ENCODE measurements at regions not wholly inside any gene's neighbourhood (a gene's known extent, or its start where the extent isn't known, plus 50 kb on each side); places are given as distances from the start of the nearest gene placed in this dataset.

DNA sequence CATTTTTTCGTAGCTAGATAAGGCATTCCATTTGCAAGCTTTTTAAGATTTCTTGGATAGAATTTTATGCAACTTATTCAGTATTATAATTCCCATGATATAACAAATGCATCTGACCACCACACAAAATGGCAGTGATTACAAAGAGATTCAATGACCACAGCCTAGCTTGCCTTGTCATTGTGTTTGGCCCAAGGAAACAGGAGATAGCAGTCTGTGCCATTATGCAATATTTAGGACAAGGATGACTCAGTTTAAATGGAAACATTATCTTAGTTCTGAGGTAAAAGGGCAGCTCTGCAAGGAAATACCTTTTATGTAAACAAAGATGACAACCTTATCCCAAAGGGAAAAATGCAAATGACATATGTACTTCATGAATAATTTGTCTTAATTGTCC is 89.8 kb downstream of the NUDT12 start:
- H3K36me3 ChIP-seq (ENCODE audit: insufficient read depth, low read length), result no peaks in the 10 kb centered on the region
- H3K9me3 ChIP-seq (ENCODE audit: control insufficient read depth, insufficient read depth, low read length), result no peaks in the 10 kb centered on the region

DNA sequence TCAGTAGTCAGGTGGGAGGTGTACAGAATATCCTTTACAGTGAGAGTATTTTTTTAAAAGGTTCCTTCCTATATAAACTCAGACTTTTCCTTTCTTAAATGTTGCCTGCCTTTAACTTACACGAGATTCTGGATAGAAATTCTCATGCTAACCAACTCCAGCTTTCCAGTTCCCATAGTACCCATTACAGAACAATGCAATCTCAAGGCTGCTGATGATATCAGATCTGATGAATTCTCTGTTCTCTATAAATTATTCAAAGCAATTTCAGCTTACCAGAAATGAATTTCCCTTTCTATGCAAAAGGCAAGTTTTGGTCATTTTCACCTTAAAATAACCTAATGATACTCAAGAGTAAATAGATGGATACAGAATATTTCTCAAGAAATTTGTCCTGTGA is 90.3 kb downstream of the NUDT12 start:
- Histone ChIP-seq H3K4me1 (ENCODE audit: insufficient read depth, low read length) (peaks cover 8% of the 10 kb centered on the region), H3K9ac (ENCODE audit: low read depth, low read length) (no peak overlapping the region), H3K9me3 (ENCODE audit: control insufficient read depth, insufficient read depth, low read length) (no peaks in the 10 kb centered on the region), H3K36me3 (ENCODE audit: insufficient read depth, low read length) (no peaks in the 10 kb centered on the region)

More for the DNA sequence above, 89.8 kb downstream of the NUDT12 start:
- Histone ChIP-seq H3K9ac (ENCODE audit: low read depth, low read length) (no peak overlapping the region), H3K4me1 (ENCODE audit: insufficient read depth, low read length) (peaks cover 11% of the 10 kb centered on the region)

DNA sequence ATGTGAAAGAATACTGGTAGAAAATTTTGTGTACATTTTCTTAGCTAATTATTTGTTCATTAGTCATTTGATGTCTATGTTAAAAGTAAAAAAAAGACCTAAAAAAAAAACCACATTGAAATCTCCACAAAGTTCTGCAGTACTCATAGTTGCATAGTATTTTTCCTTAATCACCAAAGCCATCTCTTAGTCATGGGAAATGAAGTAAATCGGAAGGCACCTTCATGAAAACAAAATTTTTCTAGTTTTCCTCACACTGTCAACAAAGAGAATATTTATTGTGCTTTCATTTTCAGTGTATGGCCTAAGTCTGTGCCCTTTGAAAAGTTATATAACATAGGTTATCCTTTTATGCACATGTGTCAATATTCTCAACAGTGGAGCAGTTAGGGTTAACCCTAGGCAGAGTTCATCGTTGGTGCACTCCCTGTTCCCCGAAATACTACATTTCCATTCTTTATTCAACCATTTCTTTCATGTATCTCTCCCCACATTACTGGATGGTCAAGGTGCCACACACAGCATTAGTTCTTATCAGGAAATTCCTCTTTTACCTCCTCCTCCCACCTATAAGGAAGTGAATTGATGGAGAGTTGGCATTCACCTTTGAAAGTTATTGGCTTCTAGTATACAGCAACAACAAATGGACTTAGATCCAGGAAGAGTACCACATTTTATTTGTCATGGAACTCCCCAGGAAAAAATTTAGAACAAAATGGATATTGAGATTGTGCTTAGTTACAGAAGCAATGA is 93.1 kb downstream of the NUDT12 start:
- H3K4me1 ChIP-seq (ENCODE audit: insufficient read depth, low read length), result no peaks in the 10 kb centered on the region
- no peak overlapping the region for H3K9ac ChIP-seq (ENCODE audit: low read depth, low read length)
- no peaks in the 10 kb centered on the region for H3K9me3 ChIP-seq (ENCODE audit: control insufficient read depth, insufficient read depth, low read length)
- no peaks in the 10 kb centered on the region for H3K36me3 ChIP-seq (ENCODE audit: insufficient read depth, low read length)

DNA sequence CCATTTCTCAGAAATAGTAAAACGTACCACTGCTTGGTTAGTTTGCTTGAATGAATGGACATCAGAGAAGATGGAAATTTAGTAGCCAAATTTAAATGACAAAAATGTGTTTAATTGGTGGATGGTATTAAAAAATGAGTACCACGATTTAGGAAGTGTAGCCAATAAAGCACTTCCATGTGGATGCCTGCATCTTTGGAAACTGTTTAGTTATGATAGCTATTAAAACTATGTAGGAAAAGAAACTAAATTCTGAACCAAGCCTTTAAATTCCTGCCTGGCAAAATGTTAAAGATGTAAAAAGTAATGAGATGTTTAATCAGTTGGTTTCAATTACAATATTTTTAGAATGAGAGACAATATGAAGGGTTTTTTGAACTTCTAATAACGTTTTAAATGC is 94.8 kb downstream of the NUDT12 start:
- Histone ChIP-seq H3K9ac (ENCODE audit: low read depth, low read length) (no peak overlapping the region), H3K4me1 (ENCODE audit: insufficient read depth, low read length) (no peaks in the 10 kb centered on the region), H3K36me3 (ENCODE audit: insufficient read depth, low read length) (no peaks in the 10 kb centered on the region), H3K9me3 (ENCODE audit: control insufficient read depth, insufficient read depth, low read length) (no peaks in the 10 kb centered on the region)

DNA sequence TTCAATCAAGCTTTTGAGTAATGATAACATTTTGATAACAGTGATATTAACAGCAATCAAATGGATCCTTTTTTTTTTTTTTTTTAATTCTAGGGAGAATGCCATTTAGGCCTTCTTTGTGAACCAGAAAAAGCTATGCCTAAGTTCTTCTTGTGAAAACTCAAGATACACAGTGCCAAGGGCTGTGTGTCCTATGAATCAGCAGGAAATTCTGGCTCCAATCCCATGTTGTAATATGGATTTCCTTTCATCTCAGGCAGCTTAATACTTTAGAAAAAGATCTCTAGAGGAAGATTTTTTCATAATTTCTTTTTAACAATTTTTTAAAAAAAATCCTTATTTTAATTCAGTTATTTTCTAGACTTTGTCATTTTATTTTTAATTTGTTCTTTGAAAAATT is 96.1 kb downstream of the NUDT12 start:
- H3K9me3 ChIP-seq (ENCODE audit: control insufficient read depth, insufficient read depth, low read length), result no peaks in the 10 kb centered on the region
- no peaks in the 10 kb centered on the region for H3K36me3 ChIP-seq (ENCODE audit: insufficient read depth, low read length)
- no peak overlapping the region for H3K9ac ChIP-seq (ENCODE audit: low read depth, low read length)
- no peaks in the 10 kb centered on the region for H3K4me1 ChIP-seq (ENCODE audit: insufficient read depth, low read length)

DNA sequence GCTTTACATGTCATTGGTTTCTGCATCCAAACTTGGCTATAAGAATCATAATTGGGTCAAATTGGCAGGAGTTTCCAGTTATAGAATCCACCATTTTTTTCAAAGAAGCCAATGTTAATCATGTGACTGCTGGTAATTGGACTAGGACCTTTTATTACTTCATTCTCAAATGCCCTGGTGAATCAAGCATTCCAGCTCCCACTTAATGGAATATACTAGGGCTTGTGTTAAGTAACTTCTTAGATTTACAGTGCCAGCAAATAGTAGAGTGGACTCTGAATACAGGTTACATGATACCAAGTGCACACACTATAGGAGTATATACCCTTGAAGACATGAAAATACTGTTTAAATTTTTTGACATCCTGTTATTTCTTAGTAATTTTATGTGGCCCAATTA is 96.7 kb downstream of the NUDT12 start:
- Histone ChIP-seq H3K4me1 (ENCODE audit: insufficient read depth, low read length) (no peaks in the 10 kb centered on the region), H3K36me3 (ENCODE audit: insufficient read depth, low read length) (no peaks in the 10 kb centered on the region), H3K9ac (ENCODE audit: low read depth, low read length) (no peak overlapping the region), H3K9me3 (ENCODE audit: control insufficient read depth, insufficient read depth, low read length) (no peaks in the 10 kb centered on the region)

DNA sequence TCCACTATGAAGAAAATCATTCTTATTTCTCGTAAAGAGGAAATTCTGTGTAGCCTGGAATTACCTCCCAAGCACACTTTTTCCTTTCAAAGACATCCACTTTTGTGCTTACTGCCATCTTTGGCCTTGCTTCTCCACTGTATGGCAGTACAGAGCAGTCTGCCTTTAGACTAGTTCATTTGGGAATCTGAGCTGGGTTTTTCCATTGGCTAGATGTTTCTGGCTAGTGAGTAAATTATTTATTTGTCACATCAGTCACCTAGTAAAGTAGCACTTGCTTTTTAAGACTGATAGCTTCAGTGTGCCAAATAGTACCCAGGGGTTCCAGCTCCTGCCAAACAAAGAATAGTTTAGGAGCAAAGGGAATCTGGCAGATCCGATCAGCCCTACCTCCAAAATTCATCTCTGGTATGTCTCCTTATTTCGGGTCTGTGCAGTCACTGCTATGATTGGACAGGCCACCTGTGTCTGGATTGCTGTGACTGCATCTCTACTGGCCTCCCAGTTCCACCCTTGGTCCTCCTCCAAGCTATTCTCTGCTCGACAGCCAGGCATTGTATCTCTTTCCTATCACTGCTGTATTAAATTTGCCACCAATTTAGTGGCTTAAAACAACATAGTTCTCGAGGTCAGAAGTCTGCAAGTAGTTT is 97.6 kb downstream of the NUDT12 start:
- H3K9ac ChIP-seq (ENCODE audit: low read depth, low read length), result no peak overlapping the region
- H3K4me1 ChIP-seq (ENCODE audit: insufficient read depth, low read length), result no peaks in the 10 kb centered on the region
- H3K9me3 ChIP-seq (ENCODE audit: control insufficient read depth, insufficient read depth, low read length), result no peaks in the 10 kb centered on the region
- no peaks in the 10 kb centered on the region for H3K36me3 ChIP-seq (ENCODE audit: insufficient read depth, low read length)

DNA sequence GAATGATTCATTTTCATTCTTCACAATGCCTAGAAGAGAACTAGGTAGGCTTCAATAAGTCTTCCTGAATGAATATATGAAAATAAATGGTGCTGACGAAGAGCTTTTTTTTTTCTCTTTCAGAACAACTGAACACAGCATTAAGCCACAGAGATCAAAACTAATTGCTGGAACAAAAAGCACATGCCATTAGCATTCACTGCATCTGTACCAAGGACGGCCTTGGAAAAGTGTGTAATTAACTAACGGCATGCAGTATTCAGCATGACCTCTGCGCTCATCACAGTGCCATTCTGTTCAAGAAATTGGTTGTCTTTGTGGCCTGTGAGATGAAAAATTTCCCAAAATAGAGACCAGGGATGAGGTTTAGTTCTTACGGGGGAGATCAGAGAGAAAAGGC is 99.3 kb downstream of the NUDT12 start:
- no peaks in the 10 kb centered on the region for H3K9me3 ChIP-seq (ENCODE audit: control insufficient read depth, insufficient read depth, low read length)
- no peaks in the 10 kb centered on the region for H3K36me3 ChIP-seq (ENCODE audit: insufficient read depth, low read length)
- no peak overlapping the region for H3K9ac ChIP-seq (ENCODE audit: low read depth, low read length)
- H3K4me1 ChIP-seq (ENCODE audit: insufficient read depth, low read length), result no peaks in the 10 kb centered on the region

DNA sequence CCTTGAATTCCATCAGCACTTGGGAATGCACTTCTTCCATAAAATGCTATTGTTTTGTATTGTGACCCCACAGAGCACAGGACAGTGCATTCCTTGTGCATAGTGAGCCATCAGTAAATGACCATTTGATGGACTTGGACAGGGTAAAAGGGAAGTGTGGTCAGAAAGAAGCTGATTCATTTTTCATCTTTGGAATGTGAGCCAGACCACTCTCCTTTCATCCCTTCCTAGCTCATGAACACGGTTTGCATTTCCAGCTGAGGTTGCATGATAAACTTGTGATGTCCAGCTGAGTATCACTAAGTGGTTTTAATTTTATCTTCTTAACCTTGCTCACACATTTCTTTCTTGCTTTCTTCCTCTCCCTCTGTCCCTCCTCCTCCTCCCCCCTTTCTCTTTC is 101.3 kb downstream of the NUDT12 start:
- Histone ChIP-seq H3K9me3 (ENCODE audit: control insufficient read depth, insufficient read depth, low read length) (no peaks in the 10 kb centered on the region), H3K36me3 (ENCODE audit: insufficient read depth, low read length) (no peaks in the 10 kb centered on the region), H3K9ac (ENCODE audit: low read depth, low read length) (no peak overlapping the region), H3K4me1 (ENCODE audit: insufficient read depth, low read length) (no peaks in the 10 kb centered on the region)

DNA sequence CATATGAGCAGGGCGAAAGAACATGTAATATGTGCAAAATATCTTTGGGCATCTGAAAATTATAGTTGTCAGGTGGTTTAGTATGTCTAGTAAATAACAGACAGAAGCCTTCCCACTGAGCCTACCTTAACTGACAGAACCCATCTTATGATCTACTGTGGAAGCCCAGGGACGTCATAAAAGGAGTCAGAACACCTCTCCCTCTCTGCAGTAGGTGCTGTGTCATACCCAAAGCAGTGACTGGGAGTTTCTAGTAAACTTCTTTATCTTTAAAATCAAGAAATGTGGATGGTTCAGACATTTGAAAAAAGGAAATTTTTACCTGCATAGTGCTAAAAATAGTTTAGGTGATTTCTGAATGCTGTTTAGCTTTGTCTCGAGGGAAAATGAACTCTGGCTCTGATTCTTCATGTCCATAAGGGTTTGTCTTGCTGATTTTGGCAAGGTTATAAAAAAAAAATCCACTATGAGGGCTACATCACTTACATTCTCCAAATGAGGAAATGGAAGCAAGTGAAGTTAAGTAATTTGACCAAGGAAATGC is 104.0 kb downstream of the NUDT12 start:
- Histone ChIP-seq H3K9me3 (ENCODE audit: control insufficient read depth, insufficient read depth, low read length) (no peaks in the 10 kb centered on the region), H3K36me3 (ENCODE audit: insufficient read depth, low read length) (no peaks in the 10 kb centered on the region), H3K4me1 (ENCODE audit: insufficient read depth, low read length) (no peaks in the 10 kb centered on the region), H3K9ac (ENCODE audit: low read depth, low read length) (no peak overlapping the region)

DNA sequence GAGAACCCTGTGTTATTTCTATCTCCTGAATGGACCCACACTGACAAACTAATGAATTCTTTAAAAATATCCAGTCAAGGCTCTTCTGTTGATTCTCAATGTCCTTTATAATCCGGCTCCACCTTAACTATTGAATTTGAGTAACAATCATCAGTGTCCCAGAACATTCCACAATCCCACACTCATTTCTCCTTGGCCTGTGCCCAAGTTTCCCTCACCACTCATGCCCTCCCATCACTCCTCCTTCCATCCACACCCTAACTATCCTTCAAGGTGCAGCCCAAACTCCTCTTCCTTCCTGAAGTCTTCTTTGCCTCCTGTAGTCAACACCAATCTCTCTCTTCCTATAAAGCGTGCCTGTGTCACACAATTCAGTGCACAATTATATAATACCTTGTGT is 106.1 kb downstream of the NUDT12 start:
- no peak overlapping the region for H3K9ac ChIP-seq (ENCODE audit: low read depth, low read length)
- H3K4me1 ChIP-seq (ENCODE audit: insufficient read depth, low read length), result no peaks in the 10 kb centered on the region
- no peaks in the 10 kb centered on the region for H3K36me3 ChIP-seq (ENCODE audit: insufficient read depth, low read length)
- H3K9me3 ChIP-seq (ENCODE audit: control insufficient read depth, insufficient read depth, low read length), result no peaks in the 10 kb centered on the region

DNA sequence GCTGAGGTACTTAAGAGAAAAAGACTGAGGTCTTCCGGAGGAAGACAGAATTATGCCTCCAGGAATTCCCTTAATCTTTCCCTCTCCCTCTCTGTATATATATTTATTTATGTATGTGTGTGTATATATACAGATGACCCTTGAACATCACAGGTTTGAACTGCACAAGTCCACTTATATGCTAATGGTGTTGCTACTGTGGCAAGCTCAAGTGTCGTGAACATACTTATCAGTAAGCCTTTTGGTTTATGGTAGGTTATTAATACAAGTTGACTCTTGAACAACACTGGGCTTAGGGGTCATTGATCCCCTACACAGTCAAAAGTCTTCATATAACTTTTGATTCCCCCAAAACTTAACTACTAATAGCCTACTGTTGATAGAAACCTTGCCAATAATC is 106.8 kb downstream of the NUDT12 start:
- Histone ChIP-seq H3K4me1 (ENCODE audit: insufficient read depth, low read length) (no peaks in the 10 kb centered on the region), H3K9me3 (ENCODE audit: control insufficient read depth, insufficient read depth, low read length) (no peaks in the 10 kb centered on the region), H3K36me3 (ENCODE audit: insufficient read depth, low read length) (no peaks in the 10 kb centered on the region), H3K9ac (ENCODE audit: low read depth, low read length) (no peak overlapping the region)

DNA sequence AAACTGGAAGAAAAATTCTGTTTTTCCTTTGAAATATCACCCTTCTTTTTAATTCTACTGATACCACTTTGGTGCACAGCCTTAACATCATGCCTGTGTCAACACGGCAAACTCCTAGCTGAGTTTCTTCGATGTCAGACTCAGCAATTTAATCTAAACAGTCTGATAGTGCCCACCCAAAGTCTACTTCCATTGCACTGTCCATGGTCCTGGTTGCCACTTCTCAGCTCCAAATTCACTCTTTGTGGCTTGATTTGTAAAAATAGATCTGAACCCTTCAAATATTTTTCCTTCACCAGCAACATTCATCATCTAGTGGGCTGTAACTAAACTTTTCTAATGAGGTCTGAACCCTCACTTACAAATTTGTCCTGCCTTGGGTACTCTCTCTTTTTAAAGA is 107.8 kb downstream of the NUDT12 start:
- Histone ChIP-seq H3K36me3 (ENCODE audit: insufficient read depth, low read length) (no peaks in the 10 kb centered on the region), H3K9ac (ENCODE audit: low read depth, low read length) (no peak overlapping the region), H3K9me3 (ENCODE audit: control insufficient read depth, insufficient read depth, low read length) (no peaks in the 10 kb centered on the region), H3K4me1 (ENCODE audit: insufficient read depth, low read length) (no peaks in the 10 kb centered on the region)

DNA sequence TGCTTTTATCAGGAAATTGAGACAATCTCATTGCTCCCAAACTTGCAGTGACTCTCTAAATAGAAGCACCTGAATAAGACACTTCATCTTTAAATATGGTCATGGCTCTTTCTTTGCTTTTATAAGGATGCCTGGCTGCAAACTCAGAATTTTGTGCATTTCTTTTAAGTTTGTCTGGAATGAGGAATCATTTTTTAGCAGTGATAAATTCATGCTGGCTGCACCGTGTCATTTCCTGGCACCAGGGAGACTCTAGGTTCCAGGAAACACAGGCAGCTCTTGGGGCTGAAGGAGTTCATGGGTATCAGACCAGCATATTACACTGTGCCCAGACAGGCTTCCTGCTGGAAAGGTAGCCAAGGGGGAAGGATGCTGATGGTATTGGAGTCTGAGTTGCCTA is 109.9 kb downstream of the NUDT12 start:
- Histone ChIP-seq H3K36me3 (ENCODE audit: insufficient read depth, low read length) (no peaks in the 10 kb centered on the region), H3K4me1 (ENCODE audit: insufficient read depth, low read length) (no peaks in the 10 kb centered on the region), H3K9me3 (ENCODE audit: control insufficient read depth, insufficient read depth, low read length) (no peaks in the 10 kb centered on the region), H3K9ac (ENCODE audit: low read depth, low read length) (no peak overlapping the region)

DNA sequence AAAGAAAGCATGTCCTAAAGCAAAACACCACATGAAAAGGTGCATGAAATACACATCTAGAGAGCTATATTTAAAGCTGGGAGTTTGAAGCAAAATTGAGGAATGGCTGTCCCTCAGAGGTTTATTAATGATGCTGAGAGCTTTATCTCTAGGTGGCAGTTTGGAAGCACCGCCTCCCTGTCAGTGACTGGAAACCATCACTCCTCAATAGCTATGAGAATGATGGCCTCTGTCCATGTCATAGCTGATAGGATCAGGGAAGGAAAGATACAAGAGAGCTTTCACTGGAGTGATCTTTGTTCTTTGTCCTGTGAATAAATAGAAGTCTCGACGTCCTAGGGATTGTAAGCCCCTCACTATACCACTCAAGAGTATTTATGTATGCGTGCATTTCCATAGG is 110.5 kb downstream of the NUDT12 start:
- Histone ChIP-seq H3K9me3 (ENCODE audit: control insufficient read depth, insufficient read depth, low read length) (no peaks in the 10 kb centered on the region), H3K36me3 (ENCODE audit: insufficient read depth, low read length) (no peaks in the 10 kb centered on the region), H3K4me1 (ENCODE audit: insufficient read depth, low read length) (no peaks in the 10 kb centered on the region; the same call in 1 of the 2 replicates), H3K9ac (ENCODE audit: low read depth, low read length) (no peak overlapping the region)

Measured in ES-I3 (cell line).